Transverse colon (tissue), 3 donors: ENCODE measurements at regions not wholly inside any gene's neighbourhood (a gene's known extent, or its start where the extent isn't known, plus 50 kb on each side); places are given as distances from the start of the nearest gene placed in this dataset.
A peak's percentile ranks its signal among the peaks of the same experiment; 100 is the strongest.

Source experiments
- CTCF ChIP-seq, 5 experiments: fragments of 200-600 bp in 3 of 5; fragments of 450-650 bp in 2 of 5; sonication (generic) in 3 of 5; IDR thresholded peaks; 1 replicate in 2 of 5; 2 replicates in 3 of 5; pipeline ENCODE4 v1.5.1; 2016 to 2017; ENCODE audit warnings: antibody characterized with exemption in 5 of 5, inconsistent platforms in 3 of 5, mild to moderate bottlenecking in 2 of 5, moderate library complexity in 1 of 5
- POLR2A ChIP-seq: fragments of 450-650 bp; IDR thresholded peaks from one replicate; pipeline ENCODE4 v1.6.1; 2016; ENCODE audit warnings: antibody characterized with exemption, mild to moderate bottlenecking, moderate library complexity

GRCh38 chr6:142537612-142538478, 236.0 kb downstream of the ADGRG6 start:
- TF ChIP-seq POLR2A: no peak
- TF ChIP-seq CTCF (IDR thresholded peaks at IDR 0.05): peak in 1 of 5 experiments; percentile 18
